Adrenal gland (tissue), 9 donors: ENCODE measurements at regions not wholly inside any gene's neighbourhood (a gene's known extent, or its start where the extent isn't known, plus 50 kb on each side); places are given as distances from the start of the nearest gene placed in this dataset.

ENCODE experiments used
- DNase-seq, 7 donors: peaks; one replicate each; pipeline ENCODE4 v3.0.0-alpha.2; 2019 to 2020
- H3K27ac ChIP-seq, 5 donors: fragments of 200-600 bp; sonication (generic) in 4 of 5; 1 replicate in 3 of 5; 2 replicates in 2 of 5; pipeline versions ENCODE4 v1.5.1 to v1.8.0; 2016 to 2020; ENCODE audit warnings: mild to moderate bottlenecking in 1 of 5
- H3K27me3 ChIP-seq: fragments of 200-600 bp; 2 replicates; pipeline ENCODE4 v1.8.0; 2021
- H3K36me3 ChIP-seq, 2 donors: fragments of 200-600 bp; replicated peaks in 1 of 2; 1 replicate in 1 of 2; 2 replicates in 1 of 2; pipeline versions ENCODE4 v1.5.1 to v1.8.0; 2018 to 2022
- H3K4me1 ChIP-seq, 2 donors: fragments of 200-600 bp; replicated peaks in 1 of 2; 1 replicate in 1 of 2; 2 replicates in 1 of 2; pipeline versions ENCODE4 v1.5.1 to v1.8.0; 2018 to 2021
- H3K4me3 ChIP-seq, 4 donors: fragments of 200-600 bp; sonication (generic) in 3 of 4; one replicate each; pipeline ENCODE4 v1.5.1; 2016 to 2018
- H3K9me3 ChIP-seq, 3 donors: fragments of 200-600 bp; sonication (generic) in 1 of 3; replicated peaks in 1 of 3; 1 replicate in 2 of 3; 2 replicates in 1 of 3; pipeline versions ENCODE4 v1.5.1 to v1.8.0; 2016 to 2021
- POLR2A ChIP-seq, 2 donors: fragments of 450-650 bp; IDR thresholded peaks; one replicate each; pipeline ENCODE4 v1.6.1; 2017; ENCODE audit warnings: antibody characterized with exemption in 2 of 2, mild to moderate bottlenecking in 2 of 2, moderate library complexity in 1 of 2
- WGBS, 4 donors: extraction: QIAGEN DNeasy Blood & Tissue Kit in 2 of 4; methylation state at CpG; one replicate each; pipeline versions ENCODE4 v1.1.5 to v1.1.7; 2013 to 2017; 5-methylcytosine and 5-hydroxymethylcytosine counted together
- intact Hi-C, 2 donors: fragments of 100-400 bp; cut with DNase I; formaldehyde crosslinking; loops; one replicate each; pipeline versions ENCODE4 v1.14.1 to v1.15.0; 2022 to 2023
- TF ChIP-seq, protein P1 (sequence below), 6 experiments: fragments of 450-650 bp in 4 of 6; fragments of 200-600 bp in 2 of 6; sonication (generic) in 1 of 6; IDR thresholded peaks; 1 replicate in 5 of 6; 2 replicates in 1 of 6; pipeline versions ENCODE4 v1.5.1 to v1.8.0; 2016 to 2021; ENCODE audit warnings: antibody characterized with exemption in 6 of 6, mild to moderate bottlenecking in 2 of 6, moderate library complexity in 1 of 6
- donor health status: healthy with polysubstance abuse.
- donor health status: Bipolar disorder and iron deficiency.
- donor health status: DM: yes; HTN: yes; CAD: no.
- donor health status: DM: no; HTN: no; CAD: no.
- donor health status: DM: no; HTN: no; CAD: no.

DNA sequence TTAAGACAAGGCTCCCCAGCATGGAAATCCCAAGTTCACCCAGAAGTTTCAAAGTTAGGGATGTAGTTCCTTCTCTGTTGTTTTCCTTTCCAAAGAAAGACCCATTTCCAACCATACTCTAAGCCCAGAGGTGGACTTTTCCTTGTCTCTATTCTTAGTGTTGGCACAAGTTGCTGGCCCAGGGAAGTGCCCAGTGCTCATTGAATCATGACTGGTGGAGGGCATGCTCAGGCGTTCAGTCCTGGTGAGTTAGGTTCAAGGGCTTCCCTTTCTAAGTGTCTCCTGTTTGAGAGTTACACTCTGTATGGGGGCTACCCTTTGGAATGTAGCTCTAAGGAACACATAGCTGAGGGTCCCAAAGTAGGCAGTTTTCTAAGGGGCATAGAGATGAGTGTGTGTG, 389.5 kb downstream of the KCNRG start:
- no peaks in the 10 kb centered on the region for H3K27me3 ChIP-seq
- TF ChIP-seq, protein P1, sequence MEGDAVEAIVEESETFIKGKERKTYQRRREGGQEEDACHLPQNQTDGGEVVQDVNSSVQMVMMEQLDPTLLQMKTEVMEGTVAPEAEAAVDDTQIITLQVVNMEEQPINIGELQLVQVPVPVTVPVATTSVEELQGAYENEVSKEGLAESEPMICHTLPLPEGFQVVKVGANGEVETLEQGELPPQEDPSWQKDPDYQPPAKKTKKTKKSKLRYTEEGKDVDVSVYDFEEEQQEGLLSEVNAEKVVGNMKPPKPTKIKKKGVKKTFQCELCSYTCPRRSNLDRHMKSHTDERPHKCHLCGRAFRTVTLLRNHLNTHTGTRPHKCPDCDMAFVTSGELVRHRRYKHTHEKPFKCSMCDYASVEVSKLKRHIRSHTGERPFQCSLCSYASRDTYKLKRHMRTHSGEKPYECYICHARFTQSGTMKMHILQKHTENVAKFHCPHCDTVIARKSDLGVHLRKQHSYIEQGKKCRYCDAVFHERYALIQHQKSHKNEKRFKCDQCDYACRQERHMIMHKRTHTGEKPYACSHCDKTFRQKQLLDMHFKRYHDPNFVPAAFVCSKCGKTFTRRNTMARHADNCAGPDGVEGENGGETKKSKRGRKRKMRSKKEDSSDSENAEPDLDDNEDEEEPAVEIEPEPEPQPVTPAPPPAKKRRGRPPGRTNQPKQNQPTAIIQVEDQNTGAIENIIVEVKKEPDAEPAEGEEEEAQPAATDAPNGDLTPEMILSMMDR (IDR thresholded peaks at IDR 0.05): no peak
- no peak for TF ChIP-seq POLR2A (IDR thresholded peaks at IDR 0.05)
- peaks cover 14 to 15% of the 10 kb centered on the region in 2 donors for H3K4me1 ChIP-seq
- no peak overlapping the region for H3K4me3 ChIP-seq
- no peaks in the 10 kb centered on the region for H3K9me3 ChIP-seq
- no peaks in the 10 kb centered on the region for H3K36me3 ChIP-seq
- WGBS, 4 donors: 38 to 72% (median 70%) methylated on average over 1 of the region's 1 CpG
- no peak overlapping the region for H3K27ac ChIP-seq
- intact Hi-C loops: no loop called here
- no peak for DNase-seq

DNA sequence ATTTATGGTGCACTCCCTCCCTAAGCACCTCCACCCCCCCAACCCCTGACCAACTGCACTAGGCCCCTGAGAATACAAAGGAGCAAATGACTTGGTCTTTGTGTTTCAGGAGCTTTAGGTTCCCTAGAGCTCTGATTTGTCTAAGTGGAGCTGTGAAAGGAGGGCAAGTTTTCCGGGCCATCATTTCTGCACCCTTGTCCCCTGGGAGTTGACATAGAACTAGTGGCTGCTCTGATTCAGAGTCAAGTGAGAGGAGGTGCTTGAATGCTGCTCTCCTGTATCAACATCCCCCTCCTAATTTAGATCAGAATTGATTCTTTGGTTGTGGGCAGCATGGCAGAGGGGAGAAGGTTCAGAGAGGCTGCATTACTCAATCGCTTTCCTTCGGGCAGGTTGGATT, 391.6 kb downstream of the KCNRG start:
- Histone ChIP-seq H3K4me1 (peaks cover 6 to 8% of the 10 kb centered on the region in 2 donors), H3K9me3 (no peaks in the 10 kb centered on the region), H3K36me3 (no peaks in the 10 kb centered on the region), H3K27ac (no peak overlapping the region), H3K27me3 (no peaks in the 10 kb centered on the region), H3K4me3 (no peak overlapping the region)
- intact Hi-C loops: no loop called here
- DNase-seq: no peak
- no peak for TF ChIP-seq POLR2A (IDR thresholded peaks at IDR 0.05)
- TF ChIP-seq, protein P1 (IDR thresholded peaks at IDR 0.05): no peak
- WGBS, 4 donors: 90 to 97% (median 95%) methylated on average over 3 of the region's 3 CpGs

DNA sequence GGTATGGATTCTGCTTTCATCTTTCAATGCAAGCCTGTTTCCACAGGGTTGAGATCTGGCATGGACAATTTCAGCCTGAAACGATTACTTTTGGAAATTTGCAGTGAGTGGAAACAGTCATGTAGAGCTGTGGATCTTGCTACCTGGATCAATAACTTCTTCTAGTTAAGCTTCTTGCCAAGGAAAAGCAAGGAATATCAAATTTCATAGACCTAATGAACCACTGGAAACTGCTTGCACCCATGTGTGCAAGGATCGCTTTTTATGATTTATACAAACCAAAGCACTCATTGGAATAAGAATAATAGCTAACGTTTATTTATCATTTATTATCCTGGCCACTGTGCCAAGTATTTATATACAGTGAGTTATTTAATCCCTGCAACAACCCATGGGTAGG, 392.8 kb downstream of the KCNRG start:
- no peaks in the 10 kb centered on the region for H3K9me3 ChIP-seq
- peaks cover 6 to 10% of the 10 kb centered on the region in 2 donors for H3K4me1 ChIP-seq
- no peak overlapping the region for H3K4me3 ChIP-seq
- no peaks in the 10 kb centered on the region for H3K27me3 ChIP-seq
- WGBS, 4 donors: 78 to 85% (median 83%) methylated on average over 3 of the region's 3 CpGs
- no peak for TF ChIP-seq POLR2A (IDR thresholded peaks at IDR 0.05)
- TF ChIP-seq, protein P1 (IDR thresholded peaks at IDR 0.05): no peak
- intact Hi-C loops: no loop called here
- no peak for DNase-seq
- no peak overlapping the region for H3K27ac ChIP-seq
- no peaks in the 10 kb centered on the region for H3K36me3 ChIP-seq

DNA sequence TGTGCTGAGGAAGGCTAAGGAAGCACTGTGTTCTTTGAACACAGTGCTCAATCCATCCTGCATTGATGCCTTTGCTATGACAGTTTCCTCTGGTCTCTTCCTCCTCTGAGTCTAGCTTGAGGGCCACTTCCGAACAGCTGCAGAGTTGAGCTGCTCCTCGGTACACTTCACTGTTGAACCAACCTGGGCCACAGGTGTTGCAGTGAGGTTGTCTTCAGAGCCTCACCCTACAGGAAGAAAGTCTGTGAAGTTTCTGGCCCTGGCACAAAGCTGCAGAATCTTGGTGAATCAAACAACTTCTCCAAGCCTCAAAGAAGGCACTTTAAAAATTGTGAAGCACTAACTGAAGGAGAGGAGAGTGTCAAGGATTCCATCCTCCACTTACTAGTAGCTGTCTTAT, 394.0 kb downstream of the KCNRG start:
- 75 to 96% (median 86%) methylated on average over 1 to 2 of the region's 2 CpGs for WGBS, 4 donors
- Histone ChIP-seq H3K4me1 (peaks cover 6 to 10% of the 10 kb centered on the region in 2 donors), H3K27ac (no peak overlapping the region), H3K9me3 (no peaks in the 10 kb centered on the region), H3K36me3 (no peaks in the 10 kb centered on the region), H3K4me3 (no peak overlapping the region), H3K27me3 (no peaks in the 10 kb centered on the region)
- intact Hi-C loops: no loop called here
- TF ChIP-seq POLR2A (IDR thresholded peaks at IDR 0.05): no peak
- TF ChIP-seq, protein P1 (IDR thresholded peaks at IDR 0.05): no peak
- DNase-seq: no peak
